ENCODE measurements at regions not wholly inside any gene's neighbourhood (a gene's known extent, or its start where the extent isn't known, plus 50 kb on each side); places are given as distances from the start of the nearest gene placed in this dataset.

GRCh38 chr5:167614294-167615021, 677.0 kb upstream of the WWC1 start:
- no peak overlapping the region for H3K4me3 ChIP-seq (ENCODE audit: low read length)
- no peaks in the 10 kb centered on the region for H3K4me1 ChIP-seq (ENCODE audit: control insufficient read depth, insufficient read depth, low read length)
- H3K36me3 Mint-ChIP-seq: no peaks in the 10 kb centered on the region
- no peak overlapping the region for H3K4me3 Mint-ChIP-seq
- H3K27ac ChIP-seq (ENCODE audit: low read length): no peak overlapping the region
- WGBS (ENCODE audit: insufficient coverage): 36% methylated on average over 2 of the region's 8 CpGs
- no peak overlapping the region for H3K27ac Mint-ChIP-seq
- H3K4me1 Mint-ChIP-seq: no peaks in the 10 kb centered on the region
- H3K9me3 ChIP-seq (ENCODE audit: control insufficient read depth, insufficient read depth, low read length): no peaks in the 10 kb centered on the region
- no peak for ATAC-seq
- peaks cover 0 to 2% of the 10 kb centered on the region in 2 donors for H3K9me3 Mint-ChIP-seq
- H3K27me3 ChIP-seq (ENCODE audit: control insufficient read depth, insufficient read depth, low read length): no peaks in the 10 kb centered on the region
- intact Hi-C loops (cut with micrococcal nuclease): no loop called here
- TF ChIP-seq, protein P1, sequence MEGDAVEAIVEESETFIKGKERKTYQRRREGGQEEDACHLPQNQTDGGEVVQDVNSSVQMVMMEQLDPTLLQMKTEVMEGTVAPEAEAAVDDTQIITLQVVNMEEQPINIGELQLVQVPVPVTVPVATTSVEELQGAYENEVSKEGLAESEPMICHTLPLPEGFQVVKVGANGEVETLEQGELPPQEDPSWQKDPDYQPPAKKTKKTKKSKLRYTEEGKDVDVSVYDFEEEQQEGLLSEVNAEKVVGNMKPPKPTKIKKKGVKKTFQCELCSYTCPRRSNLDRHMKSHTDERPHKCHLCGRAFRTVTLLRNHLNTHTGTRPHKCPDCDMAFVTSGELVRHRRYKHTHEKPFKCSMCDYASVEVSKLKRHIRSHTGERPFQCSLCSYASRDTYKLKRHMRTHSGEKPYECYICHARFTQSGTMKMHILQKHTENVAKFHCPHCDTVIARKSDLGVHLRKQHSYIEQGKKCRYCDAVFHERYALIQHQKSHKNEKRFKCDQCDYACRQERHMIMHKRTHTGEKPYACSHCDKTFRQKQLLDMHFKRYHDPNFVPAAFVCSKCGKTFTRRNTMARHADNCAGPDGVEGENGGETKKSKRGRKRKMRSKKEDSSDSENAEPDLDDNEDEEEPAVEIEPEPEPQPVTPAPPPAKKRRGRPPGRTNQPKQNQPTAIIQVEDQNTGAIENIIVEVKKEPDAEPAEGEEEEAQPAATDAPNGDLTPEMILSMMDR (IDR thresholded peaks at IDR 0.05): no peak
- no peaks in the 10 kb centered on the region for H3K27me3 Mint-ChIP-seq (ENCODE audit: low read depth in 2 of 2)
- H3K36me3 ChIP-seq (ENCODE audit: control insufficient read depth, insufficient read depth, low read length): no peaks in the 10 kb centered on the region
- DNase-seq: no peak

DNA sequence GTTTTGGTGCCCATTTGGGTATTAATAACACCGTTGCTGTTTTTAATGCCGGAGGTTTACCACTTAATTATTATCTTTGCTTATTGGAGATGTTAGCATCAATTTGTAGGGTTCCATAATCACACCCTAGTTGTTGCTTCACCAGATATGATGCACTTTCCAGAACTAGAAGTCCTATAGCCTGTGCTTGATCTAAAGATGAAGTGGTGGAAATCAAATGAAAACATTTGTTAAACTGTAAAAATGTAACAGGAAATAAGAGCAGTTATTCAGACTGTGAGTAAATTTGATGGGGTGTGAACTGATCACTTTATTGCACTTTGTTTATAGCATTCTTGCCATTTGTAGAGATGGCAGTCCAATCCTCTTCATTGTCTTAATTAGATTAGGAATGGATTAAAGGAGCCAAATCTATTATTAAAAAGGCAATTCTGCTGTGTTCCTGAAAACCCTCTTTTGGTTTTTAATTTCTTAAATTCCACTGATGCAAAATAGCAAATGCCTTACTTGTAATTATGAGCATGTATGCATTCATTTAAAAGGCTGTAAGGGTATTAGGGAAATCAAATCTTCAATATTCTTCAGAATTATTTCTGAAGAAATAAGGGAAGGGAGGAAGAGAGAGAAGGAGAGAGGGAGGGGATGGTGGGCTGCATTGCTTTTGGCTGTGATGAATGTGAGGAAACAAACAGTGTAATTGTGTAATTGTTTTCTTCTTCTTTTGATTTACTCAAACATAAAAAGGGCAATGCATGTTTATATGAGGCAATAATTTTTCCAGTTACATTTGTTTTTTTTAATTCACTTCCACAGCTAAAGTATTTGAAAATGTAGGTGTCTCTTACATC, 675.2 kb upstream of the WWC1 start:
- WGBS (ENCODE audit: insufficient coverage): 100% methylated on average over 1 of the region's 2 CpGs
- H3K4me3 Mint-ChIP-seq: no peak overlapping the region
- TF ChIP-seq, protein P1 (IDR thresholded peaks at IDR 0.05): no peak

DNA sequence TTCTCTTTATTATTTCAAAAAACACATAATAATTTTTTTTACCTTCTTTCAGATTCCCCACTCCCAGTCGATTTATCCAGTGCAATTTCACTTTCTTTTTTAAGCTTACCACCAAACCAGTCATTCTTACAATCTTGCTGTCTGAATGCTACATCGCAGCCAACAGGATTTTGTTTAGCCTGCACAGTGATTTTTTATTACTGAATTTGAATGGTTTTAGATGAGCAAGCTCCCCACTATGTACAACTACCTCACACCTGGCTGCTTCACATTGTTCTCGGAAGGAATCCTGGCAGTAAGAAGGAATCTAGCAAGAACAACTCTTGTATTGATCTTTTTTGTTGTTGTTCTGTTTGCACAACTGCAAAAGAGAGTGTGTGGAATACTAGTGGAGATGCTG, 668.1 kb upstream of the WWC1 start:
- H3K9me3 ChIP-seq (ENCODE audit: control insufficient read depth, insufficient read depth, low read length): no peaks in the 10 kb centered on the region
- intact Hi-C loops (cut with micrococcal nuclease): no loop called here

More for the DNA sequence above, 675.2 kb upstream of the WWC1 start:
- no peak for DNase-seq
- H3K9me3 Mint-ChIP-seq: peaks cover 2% of the 10 kb centered on the region in 2 donors
- H3K4me1 ChIP-seq (ENCODE audit: control insufficient read depth, insufficient read depth, low read length): no peaks in the 10 kb centered on the region
- H3K9me3 ChIP-seq (ENCODE audit: control insufficient read depth, insufficient read depth, low read length): no peaks in the 10 kb centered on the region
- no peaks in the 10 kb centered on the region for H3K27me3 Mint-ChIP-seq (ENCODE audit: low read depth in 2 of 2)
- ATAC-seq: no peak
- H3K36me3 ChIP-seq (ENCODE audit: control insufficient read depth, insufficient read depth, low read length): no peaks in the 10 kb centered on the region
- intact Hi-C loops (cut with micrococcal nuclease): no loop called here
- H3K4me1 Mint-ChIP-seq: no peaks in the 10 kb centered on the region
- H3K36me3 Mint-ChIP-seq: peaks cover 6% of the 10 kb centered on the region
- no peak overlapping the region for H3K27ac ChIP-seq (ENCODE audit: low read length)
- no peak overlapping the region for H3K27ac Mint-ChIP-seq
- H3K27me3 ChIP-seq (ENCODE audit: control insufficient read depth, insufficient read depth, low read length): no peaks in the 10 kb centered on the region
- no peak overlapping the region for H3K4me3 ChIP-seq (ENCODE audit: low read length)

More for the DNA sequence above, 668.1 kb upstream of the WWC1 start:
- no peaks in the 10 kb centered on the region for H3K36me3 ChIP-seq (ENCODE audit: control insufficient read depth, insufficient read depth, low read length)
- DNase-seq: no peak
- Mint-ChIP-seq H3K9me3 (peaks cover 2 to 3% of the 10 kb centered on the region in 2 donors), H3K36me3 (peaks cover 6% of the 10 kb centered on the region), H3K27me3 (ENCODE audit: low read depth in 2 of 2) (no peaks in the 10 kb centered on the region), H3K4me1 (no peaks in the 10 kb centered on the region), H3K4me3 (no peak overlapping the region), H3K27ac (no peak overlapping the region)
- H3K27me3 ChIP-seq (ENCODE audit: control insufficient read depth, insufficient read depth, low read length): no peaks in the 10 kb centered on the region
- TF ChIP-seq, protein P1 (IDR thresholded peaks at IDR 0.05): no peak
- 91% methylated on average over 1 of the region's 3 CpGs for WGBS (ENCODE audit: insufficient coverage)
- no peaks in the 10 kb centered on the region for H3K4me1 ChIP-seq (ENCODE audit: control insufficient read depth, insufficient read depth, low read length)
- ATAC-seq: no peak
- no peak overlapping the region for H3K27ac ChIP-seq (ENCODE audit: low read length)
- H3K4me3 ChIP-seq (ENCODE audit: low read length): no peak overlapping the region

Data from natural killer cell (primary cell).